H54 (cell line): ENCODE measurements at regions not wholly inside any gene's neighbourhood (a gene's known extent, or its start where the extent isn't known, plus 50 kb on each side); places are given as distances from the start of the nearest gene placed in this dataset.
"Not testable (repeated sequence)": the region's sequence is repeated elsewhere in the genome, so short reads cannot be mapped to it uniquely, and the experiment has no call there.

Experiments used
- DNase-seq: peaks from one replicate; pipeline ENCODE4 v3.0.0; 2011; ENCODE audit warnings: low spot score, mixed read lengths; ENCODE audit not compliant: insufficient read length
- FAIRE-seq: peaks from 3 replicates; lab custom pipeline; 2011; peaks lifted over from hg19 to GRCh38; lab: Jason Lieb, UNC
- POLR2A ChIP-seq: IDR thresholded peaks from 2 replicates; pipeline ENCODE4 v1.6.1; 2011; ENCODE audit warnings: low read depth, mild to moderate bottlenecking, low read length

DNA sequence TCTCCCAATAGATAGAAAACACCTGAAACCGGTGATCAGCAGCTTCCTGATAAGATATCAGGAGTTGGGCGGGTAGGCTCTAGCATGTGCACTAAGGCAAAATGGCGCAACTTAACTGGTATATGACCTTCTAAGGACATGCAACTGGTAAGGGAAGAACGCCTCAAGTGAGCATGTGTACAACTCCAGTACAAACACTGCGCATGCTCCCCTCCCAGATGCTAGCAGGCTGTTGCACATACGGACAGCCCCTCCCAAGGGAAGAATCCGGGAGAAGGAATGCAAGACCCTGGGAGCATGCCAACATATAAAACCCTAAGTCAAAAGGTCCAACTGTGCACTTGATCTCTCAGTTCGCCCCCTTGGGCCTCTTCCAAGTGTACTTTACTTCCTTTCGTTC, 110.8 kb downstream of the TSEN15 start:
- DNase-seq (no peak), FAIRE-seq (no peak)
- TF ChIP-seq POLR2A: no peak

DNA sequence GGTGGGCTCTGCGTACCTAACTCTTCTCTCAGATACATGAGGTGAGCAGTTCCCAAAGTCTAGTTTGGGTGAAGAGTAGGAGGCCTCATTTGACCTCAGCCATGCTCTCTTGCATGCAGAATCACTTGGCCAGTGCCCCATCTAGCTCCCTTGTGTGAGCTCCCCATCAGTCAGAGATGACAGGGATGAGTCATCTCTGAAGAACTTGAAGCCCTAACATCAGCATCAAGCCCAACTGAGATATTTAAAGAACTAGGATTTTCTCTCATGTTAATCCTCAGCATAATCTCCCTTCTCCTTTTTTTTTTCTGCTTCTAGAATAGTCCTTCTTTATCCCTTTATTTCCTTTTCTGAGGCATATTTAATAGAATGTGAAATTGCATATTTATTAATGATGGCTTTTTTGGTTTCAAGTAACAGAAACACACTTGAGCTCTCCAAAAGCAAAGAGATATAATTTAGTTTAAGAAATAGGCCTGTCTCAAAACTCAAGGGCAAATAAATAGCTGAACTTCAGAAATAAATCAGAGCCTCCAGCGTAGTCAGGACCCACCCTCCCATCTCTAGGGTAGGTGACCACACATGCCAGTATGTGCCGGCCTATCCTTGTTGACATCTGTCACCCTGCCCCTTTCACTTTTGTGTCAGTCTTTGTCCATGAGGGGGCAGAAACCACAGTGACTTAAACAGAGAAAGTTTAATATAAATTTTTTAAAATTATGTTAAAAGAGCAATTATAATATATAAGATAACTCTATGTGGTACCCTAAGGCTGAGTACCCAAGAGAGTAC, 112.3 kb downstream of the TSEN15 start:
- peak; percentile 43 for DNase-seq
- no peak for FAIRE-seq

DNA sequence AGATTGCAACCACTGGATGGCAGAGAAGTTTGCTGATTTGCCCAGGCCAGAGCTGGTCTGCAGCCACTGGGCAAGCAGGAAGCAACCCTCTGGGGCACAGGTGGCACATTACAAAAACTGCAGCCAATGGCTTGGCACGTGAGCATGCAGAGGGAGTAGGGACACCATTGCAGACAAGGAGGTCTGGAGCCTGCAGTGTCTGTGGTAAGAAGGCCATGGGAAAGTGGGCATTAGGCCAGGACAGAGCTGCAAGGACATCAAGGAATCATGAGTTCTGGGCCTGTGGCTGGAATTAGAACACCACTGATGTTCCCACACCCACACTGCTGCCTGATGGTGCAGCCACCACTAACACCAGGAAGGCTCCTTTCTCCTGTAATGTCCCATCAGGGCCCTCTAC, 113.0 kb downstream of the TSEN15 start:
- no peak for FAIRE-seq
- TF ChIP-seq POLR2A: no peak

More for the DNA sequence above, 112.3 kb downstream of the TSEN15 start:
- TF ChIP-seq POLR2A: no peak

DNA sequence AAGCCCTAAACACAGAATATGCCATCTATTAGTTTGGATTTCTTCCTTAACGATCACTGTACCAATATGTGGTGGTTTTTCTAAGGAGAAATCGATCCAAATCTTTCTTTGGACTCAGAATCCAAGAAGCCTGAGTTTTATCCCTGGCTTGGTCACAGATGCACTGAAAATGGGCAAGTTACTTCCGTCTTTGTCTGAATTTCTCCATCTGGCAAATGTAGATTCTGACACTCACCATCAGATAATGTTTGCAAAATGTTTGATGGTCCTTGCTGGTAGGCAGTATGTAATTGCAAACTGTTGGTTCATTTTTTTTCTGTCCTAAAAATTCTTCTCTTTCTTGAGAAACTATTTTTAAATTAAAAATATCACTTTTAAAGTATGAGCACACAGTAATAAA, 115.0 kb downstream of the TSEN15 start:
- FAIRE-seq (no peak), DNase-seq (no peak)
- TF ChIP-seq POLR2A: no peak

More for the DNA sequence above, 113.0 kb downstream of the TSEN15 start:
- DNase-seq: no peak

DNA sequence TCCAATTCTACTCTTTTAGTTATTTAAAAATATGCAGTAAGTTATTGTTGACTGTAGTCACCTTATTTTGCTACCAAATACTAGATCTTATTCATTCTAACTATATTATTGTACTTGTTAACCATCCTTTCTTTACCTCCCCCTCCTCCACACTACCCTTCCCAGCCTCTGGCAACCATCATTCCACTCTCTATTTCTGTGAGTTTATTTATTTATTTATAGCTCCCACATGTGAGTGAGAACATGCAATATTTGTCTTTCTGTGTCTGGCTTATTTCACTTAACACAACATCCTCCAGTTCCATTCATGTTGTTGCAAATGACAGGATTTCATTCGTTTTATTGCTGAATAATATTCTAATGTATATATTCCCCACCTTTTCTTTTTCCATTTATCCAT, 115.8 kb downstream of the TSEN15 start:
- no peak for DNase-seq
- FAIRE-seq: no peak
- TF ChIP-seq POLR2A: no peak

DNA sequence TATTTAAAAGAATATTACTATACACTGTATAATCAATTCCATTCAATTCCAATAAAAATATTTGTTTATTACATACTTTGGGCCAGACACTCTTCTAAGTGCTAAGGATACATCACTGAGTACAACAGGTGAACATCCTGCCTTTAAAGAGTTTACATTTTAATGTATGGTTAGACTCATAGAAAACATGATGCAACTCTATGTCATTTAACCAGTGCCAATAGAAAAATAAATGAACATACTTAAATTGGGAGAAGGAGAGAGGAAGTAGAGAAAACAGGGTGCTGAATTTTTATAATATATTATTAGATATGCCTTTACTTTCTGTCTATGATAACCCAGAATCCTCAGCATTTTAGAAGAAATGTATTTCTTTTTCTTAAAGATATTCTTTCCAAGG, 119.2 kb downstream of the TSEN15 start:
- no peak for DNase-seq
- TF ChIP-seq POLR2A: no peak
- no peak for FAIRE-seq

DNA sequence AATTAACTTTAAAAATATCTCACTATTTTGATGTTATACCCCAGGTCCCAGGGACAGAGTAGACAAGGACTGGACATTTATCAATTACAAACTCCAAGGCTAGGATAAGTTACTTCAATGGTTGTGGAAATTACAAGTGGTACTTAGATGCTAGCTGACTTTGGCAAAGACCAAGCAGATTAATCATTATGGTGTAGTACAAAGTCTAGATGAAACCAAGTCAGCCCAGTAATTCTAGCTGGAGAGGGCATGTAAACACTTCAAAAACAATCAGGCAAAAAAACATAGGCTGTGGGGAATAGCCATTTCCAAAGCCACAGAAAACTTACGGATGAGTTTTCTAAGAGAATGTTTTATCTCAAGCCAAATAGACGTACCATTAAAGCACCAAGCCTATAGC, 124.5 kb downstream of the TSEN15 start:
- no peak for TF ChIP-seq POLR2A
- FAIRE-seq (no peak), DNase-seq (no peak)

DNA sequence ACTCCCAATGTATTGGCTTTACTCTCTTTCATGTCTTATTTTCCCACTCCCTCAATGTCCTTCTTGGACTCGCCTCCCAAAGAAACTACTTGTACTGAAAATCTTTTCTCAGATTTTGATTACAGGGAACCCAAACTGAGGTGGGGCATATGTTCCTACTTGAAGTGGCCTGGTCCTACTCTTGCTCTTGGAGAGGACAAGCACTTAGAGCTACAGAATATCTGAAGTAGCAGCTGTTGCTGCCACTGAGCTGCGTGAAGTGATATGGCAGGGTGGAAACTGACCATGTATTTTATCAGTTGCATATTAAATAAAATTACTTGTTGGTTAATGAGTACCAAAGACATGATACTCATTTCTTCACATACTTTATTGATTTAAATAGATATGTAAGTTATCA, 129.5 kb downstream of the TSEN15 start:
- no peak for FAIRE-seq
- DNase-seq: no peak
- no peak for TF ChIP-seq POLR2A

DNA sequence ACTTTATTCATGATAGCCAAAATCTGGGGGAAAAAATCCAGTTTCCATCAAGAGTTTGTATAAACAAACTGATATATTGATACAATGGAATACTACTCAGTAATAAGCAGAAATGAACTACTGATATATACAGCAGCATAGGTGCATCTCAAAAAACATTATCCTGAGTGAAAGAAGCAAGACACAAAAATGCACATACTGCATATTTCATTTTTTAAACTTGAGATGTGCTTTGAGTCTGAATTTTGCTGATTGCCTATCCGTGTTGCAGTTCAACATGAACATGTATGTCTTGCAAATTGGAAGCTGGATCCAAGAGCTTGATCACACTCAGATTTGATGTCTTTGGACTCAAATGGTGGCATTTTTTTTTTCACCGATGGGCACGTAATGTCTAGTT, 132.4 kb downstream of the TSEN15 start:
- no peak for FAIRE-seq
- no peak for DNase-seq
- no peak for TF ChIP-seq POLR2A

DNA sequence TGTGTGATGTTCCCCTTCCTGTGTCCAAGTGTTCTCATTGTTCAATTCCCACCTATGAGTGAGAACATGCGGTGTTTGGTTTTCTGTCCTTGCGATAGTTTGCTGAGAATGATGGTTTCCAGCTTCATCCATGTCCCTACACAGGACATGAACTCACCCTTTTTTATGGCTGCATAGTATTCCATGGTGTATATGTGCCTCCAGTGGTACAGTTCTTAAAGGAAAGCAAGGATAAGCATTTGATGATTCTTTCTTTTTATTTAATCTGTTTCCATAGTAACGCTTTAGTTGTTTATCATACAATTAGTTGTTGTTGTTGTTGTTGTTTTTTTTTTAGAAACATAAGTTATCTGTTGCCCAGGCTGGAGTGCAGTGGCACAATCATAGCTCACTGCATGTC, 133.1 kb downstream of the TSEN15 start:
- not testable (repeated sequence) for FAIRE-seq, DNase-seq

DNA sequence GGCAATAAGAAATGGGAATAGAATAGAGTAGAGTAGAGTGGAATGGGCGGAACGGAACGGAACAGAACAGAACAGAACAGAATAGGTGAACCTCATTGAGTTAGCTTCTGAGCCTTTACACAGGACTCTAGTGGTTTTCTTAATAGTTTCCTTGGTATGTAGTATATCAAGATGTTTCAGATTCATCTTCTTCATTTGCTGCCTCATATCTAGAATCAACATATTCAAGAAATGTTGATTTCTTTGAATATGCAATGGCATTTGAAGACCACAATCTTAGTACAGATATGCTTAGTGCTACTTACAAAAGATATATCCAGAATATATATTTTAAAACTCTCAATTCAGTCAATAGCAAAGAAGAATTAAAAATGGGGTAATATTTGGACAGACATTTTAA, 133.8 kb downstream of the TSEN15 start:
- no peak for TF ChIP-seq POLR2A
- FAIRE-seq (no peak), DNase-seq (no peak)

DNA sequence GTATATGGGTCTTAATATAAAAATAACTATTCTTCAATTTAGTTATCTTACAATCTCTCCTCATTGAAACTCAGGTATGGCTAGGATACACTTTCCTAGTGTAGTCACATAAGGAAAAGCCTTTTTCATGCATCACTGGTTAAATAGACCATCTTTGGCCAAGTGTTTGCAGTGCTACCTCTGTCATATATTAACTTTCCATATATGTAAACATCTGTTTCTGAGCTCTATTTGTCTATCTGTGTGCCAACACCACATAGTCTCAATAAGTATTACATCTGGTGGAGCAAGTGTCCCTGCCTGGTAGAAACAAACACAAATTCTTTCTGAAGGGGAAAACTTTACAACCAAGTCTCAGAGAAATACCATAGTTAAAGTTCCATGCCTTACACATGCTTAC, 134.6 kb downstream of the TSEN15 start:
- TF ChIP-seq POLR2A: no peak
- no peak for DNase-seq
- FAIRE-seq: no peak

DNA sequence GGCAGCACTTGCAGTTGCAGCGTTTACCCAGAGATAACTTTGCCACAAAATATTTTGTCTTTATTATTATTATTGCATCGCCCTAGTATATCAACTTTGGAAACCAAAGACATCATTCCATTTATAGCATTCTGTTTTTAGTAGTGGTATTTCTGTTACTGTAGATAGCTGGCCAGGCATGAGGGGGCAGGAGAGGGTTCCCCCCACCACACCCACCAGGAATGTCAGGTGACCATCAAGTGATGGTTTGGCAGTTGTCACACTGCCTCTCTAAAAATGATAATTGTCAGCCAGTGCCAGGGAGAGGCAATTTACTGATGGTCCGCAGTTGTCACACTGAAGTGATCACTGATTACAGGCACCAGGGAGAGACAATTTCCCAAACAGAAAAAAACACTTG, 135.6 kb downstream of the TSEN15 start:
- no peak for TF ChIP-seq POLR2A
- DNase-seq (no peak), FAIRE-seq (no peak)

DNA sequence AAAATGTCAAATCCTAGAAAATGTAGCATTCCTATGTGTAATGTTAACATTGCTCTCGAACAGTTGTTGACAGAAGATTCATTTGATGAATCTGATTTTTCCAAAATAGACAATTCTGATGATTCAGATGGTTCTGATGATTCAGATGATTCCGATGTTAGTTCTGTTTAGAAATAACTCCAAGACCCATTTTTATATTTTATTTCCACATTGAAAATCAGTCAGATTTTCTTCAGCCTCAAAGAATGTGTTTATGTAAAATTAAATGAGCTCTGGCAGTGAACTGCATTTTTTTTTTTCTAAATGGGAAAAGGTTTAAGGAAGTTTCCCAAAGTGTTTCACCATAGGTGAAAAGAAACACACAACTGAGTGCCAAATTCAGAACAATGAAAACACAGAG, 136.5 kb downstream of the TSEN15 start:
- TF ChIP-seq POLR2A: no peak
- DNase-seq (no peak), FAIRE-seq (no peak)

DNA sequence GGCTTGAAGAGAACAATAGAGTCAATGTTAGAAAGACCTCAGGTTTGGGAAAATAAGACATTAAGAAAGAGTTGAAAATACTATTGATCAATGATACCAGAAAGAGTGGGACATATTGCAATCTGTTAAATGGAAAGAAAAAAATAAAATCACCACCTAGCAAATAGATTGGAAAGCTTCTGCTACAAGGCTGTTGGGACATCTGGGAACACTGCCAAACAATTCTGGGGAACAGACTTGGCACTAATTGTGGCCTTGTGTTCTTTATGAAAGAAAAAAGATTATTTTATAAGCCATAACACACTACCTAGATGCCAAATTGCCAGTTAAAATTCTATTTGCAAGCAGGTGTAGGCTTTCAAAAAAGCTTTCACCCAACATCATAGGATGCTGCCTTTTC, 137.8 kb downstream of the TSEN15 start:
- no peak for TF ChIP-seq POLR2A
- FAIRE-seq (no peak), DNase-seq (no peak)
